GM12892 (cell line): ENCODE measurements at regions not wholly inside any gene's neighbourhood (a gene's known extent, or its start where the extent isn't known, plus 50 kb on each side); places are given as distances from the start of the nearest gene placed in this dataset.

Experiments
- POLR2A ChIP-seq: IDR thresholded peaks from 2 replicates; pipeline ENCODE4 v1.6.1; 2011; ENCODE audit warnings: low read depth, low read length, control low read depth
- POLR2AphosphoS5 ChIP-seq: IDR thresholded peaks from 2 replicates; pipeline ENCODE4 v1.6.1; 2011; ENCODE audit warnings: low read depth, low read length, control low read depth
- TAF1 ChIP-seq: IDR thresholded peaks from 2 replicates; pipeline ENCODE4 v1.6.1; 2011; ENCODE audit warnings: low read depth, mild to moderate bottlenecking, control low read depth, low read length, borderline replicate concordance

- TF ChIP-seq POLR2A, result no peak
- no peak for TF ChIP-seq POLR2AphosphoS5
- no peak for TF ChIP-seq TAF1
Observed at GRCh38 chr5:136526791-136527190, 161.4 kb upstream of the TRPC7 start.
